HepG2 (cell line): ENCODE measurements at regions not wholly inside any gene's neighbourhood (a gene's known extent, or its start where the extent isn't known, plus 50 kb on each side); places are given as distances from the start of the nearest gene placed in this dataset.

Experiments
- HDAC6 ChIP-seq: fragments of 200-600 bp; sonication (generic); IDR thresholded peaks from 2 replicates; pipeline ENCODE4 v1.7.0; 2017; ENCODE audit warnings: mild to moderate bottlenecking, antibody characterized with exemption, low read length, low read depth
- HMG20B ChIP-seq: conservative IDR thresholded peaks from 2 replicates; pipeline ENCODE4 v1.6.1; 2016; ENCODE audit warnings: missing genetic modification reagents, missing compliant biosample characterization
- PLSCR1 ChIP-seq: sonication (generic); formaldehyde crosslinking; IDR thresholded peaks from 2 replicates; pipeline ENCODE4 v1.5.0; 2020; ENCODE audit warnings: missing genetic modification reagents, mild to moderate bottlenecking, borderline replicate concordance
- REST ChIP-seq, 2 experiments: IDR thresholded peaks; 2 replicates each; pipeline ENCODE4 v1.6.1; 2011 to 2012; ENCODE audit warnings: low read length in 2 of 2, borderline replicate concordance in 1 of 2, low read depth in 1 of 2, mild to moderate bottlenecking in 1 of 2, moderate library complexity in 1 of 2
- RNF219 ChIP-seq: sonication (generic); formaldehyde crosslinking; IDR thresholded peaks from 2 replicates; pipeline ENCODE4 v1.5.0; 2020; ENCODE audit warnings: mild to moderate bottlenecking, missing genetic modification reagents
- THAP7 ChIP-seq: sonication (generic); formaldehyde crosslinking; IDR thresholded peaks from 2 replicates; pipeline ENCODE4 v1.8.1; 2023; ENCODE audit warnings: mild to moderate bottlenecking, missing genetic modification reagents
- ZBTB39 ChIP-seq: sonication (generic); formaldehyde crosslinking; IDR thresholded peaks from 2 replicates; pipeline ENCODE4 v1.5.0; 2020; ENCODE audit warnings: missing genetic modification reagents
- ZNF20 ChIP-seq: sonication (generic); formaldehyde crosslinking; IDR thresholded peaks from 2 replicates; pipeline ENCODE4 v1.4.0; 2020; ENCODE audit warnings: mild to moderate bottlenecking, moderate library complexity, missing genetic modification reagents
- TF ChIP-seq, protein P1 (sequence below): sonication (generic); formaldehyde crosslinking; IDR thresholded peaks from 2 replicates; pipeline ENCODE4 v1.5.0; 2020; ENCODE audit warnings: mild to moderate bottlenecking, missing genetic modification reagents, moderate library complexity
- TF ChIP-seq, protein P2 (sequence below): sonication (generic); formaldehyde crosslinking; conservative IDR thresholded peaks from 2 replicates; pipeline ENCODE4 v1.5.0; 2020; ENCODE audit warnings: missing genetic modification reagents

GRCh38 chr10:36564433-36564832, 561.0 kb upstream of the ANKRD30A start:
- TF ChIP-seq PLSCR1 (CRISPR knock-in tag), result no peak
- TF ChIP-seq RNF219, result no peak
- TF ChIP-seq, protein P1, sequence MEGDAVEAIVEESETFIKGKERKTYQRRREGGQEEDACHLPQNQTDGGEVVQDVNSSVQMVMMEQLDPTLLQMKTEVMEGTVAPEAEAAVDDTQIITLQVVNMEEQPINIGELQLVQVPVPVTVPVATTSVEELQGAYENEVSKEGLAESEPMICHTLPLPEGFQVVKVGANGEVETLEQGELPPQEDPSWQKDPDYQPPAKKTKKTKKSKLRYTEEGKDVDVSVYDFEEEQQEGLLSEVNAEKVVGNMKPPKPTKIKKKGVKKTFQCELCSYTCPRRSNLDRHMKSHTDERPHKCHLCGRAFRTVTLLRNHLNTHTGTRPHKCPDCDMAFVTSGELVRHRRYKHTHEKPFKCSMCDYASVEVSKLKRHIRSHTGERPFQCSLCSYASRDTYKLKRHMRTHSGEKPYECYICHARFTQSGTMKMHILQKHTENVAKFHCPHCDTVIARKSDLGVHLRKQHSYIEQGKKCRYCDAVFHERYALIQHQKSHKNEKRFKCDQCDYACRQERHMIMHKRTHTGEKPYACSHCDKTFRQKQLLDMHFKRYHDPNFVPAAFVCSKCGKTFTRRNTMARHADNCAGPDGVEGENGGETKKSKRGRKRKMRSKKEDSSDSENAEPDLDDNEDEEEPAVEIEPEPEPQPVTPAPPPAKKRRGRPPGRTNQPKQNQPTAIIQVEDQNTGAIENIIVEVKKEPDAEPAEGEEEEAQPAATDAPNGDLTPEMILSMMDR (CRISPR knock-in tag), result no peak
- TF ChIP-seq, protein P2, sequence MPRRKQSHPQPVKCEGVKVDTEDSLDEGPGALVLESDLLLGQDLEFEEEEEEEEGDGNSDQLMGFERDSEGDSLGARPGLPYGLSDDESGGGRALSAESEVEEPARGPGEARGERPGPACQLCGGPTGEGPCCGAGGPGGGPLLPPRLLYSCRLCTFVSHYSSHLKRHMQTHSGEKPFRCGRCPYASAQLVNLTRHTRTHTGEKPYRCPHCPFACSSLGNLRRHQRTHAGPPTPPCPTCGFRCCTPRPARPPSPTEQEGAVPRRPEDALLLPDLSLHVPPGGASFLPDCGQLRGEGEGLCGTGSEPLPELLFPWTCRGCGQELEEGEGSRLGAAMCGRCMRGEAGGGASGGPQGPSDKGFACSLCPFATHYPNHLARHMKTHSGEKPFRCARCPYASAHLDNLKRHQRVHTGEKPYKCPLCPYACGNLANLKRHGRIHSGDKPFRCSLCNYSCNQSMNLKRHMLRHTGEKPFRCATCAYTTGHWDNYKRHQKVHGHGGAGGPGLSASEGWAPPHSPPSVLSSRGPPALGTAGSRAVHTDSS, result no peak
- TF ChIP-seq HDAC6, result no peak
- no peak for TF ChIP-seq HMG20B (CRISPR knock-in tag)
- no peak for TF ChIP-seq THAP7
- no peak for TF ChIP-seq ZBTB39 (CRISPR knock-in tag)
- TF ChIP-seq REST (IDR thresholded peaks at IDR 0.05; ENCODE audit: borderline replicate concordance in 1 of 2, low read depth in 1 of 2, low read length in 2 of 2), result no peak
- TF ChIP-seq ZNF20, result no peak
